ENCODE measurements at regions not wholly inside any gene's neighbourhood (a gene's known extent, or its start where the extent isn't known, plus 50 kb on each side); places are given as distances from the start of the nearest gene placed in this dataset.

- no peak for TF ChIP-seq POLR2A (IDR thresholded peaks at IDR 0.05)
- no peak for TF ChIP-seq CTCF (IDR thresholded peaks at IDR 0.05)
Observed at GRCh38 chr6:14642842-14643241, 525.3 kb downstream of the CD83 start.

Data from body of pancreas (tissue), 4 donors.